Body of pancreas (tissue), 4 donors: ENCODE measurements at regions not wholly inside any gene's neighbourhood (a gene's known extent, or its start where the extent isn't known, plus 50 kb on each side); places are given as distances from the start of the nearest gene placed in this dataset.

Experiments used
- CTCF ChIP-seq, 7 experiments: fragments of 450-650 bp in 4 of 7; fragments of 200-600 bp in 3 of 7; sonication (generic) in 3 of 7; IDR thresholded peaks; one replicate each; pipeline ENCODE4 v1.5.1; 2016 to 2019; ENCODE audit warnings: antibody characterized with exemption in 7 of 7
- POLR2A ChIP-seq, 3 donors: fragments of 450-650 bp; IDR thresholded peaks; one replicate each; pipeline ENCODE4 v1.6.1; 2016; ENCODE audit warnings: antibody characterized with exemption in 3 of 3, mild to moderate bottlenecking in 2 of 3

GRCh38 chr22:27452922-27453321, 348.6 kb downstream of the MN1 start:
- TF ChIP-seq CTCF (IDR thresholded peaks at IDR 0.05) (no peak), POLR2A (IDR thresholded peaks at IDR 0.05) (no peak)
